Colonic mucosa (tissue), 4 donors: ENCODE measurements at regions not wholly inside any gene's neighbourhood (a gene's known extent, or its start where the extent isn't known, plus 50 kb on each side); places are given as distances from the start of the nearest gene placed in this dataset.

Experiments
- DNase-seq: peaks from one replicate; pipeline ENCODE4 v3.0.0-alpha.2; 2020
- H3K27ac ChIP-seq: fragments of 200-600 bp; one replicate; pipeline ENCODE4 v1.8.0; 2021
- H3K27me3 ChIP-seq: fragments of 200-600 bp; one replicate; pipeline ENCODE4 v1.8.0; 2021
- H3K36me3 ChIP-seq: fragments of 200-600 bp; one replicate; pipeline ENCODE4 v1.8.0; 2021
- H3K4me1 ChIP-seq: fragments of 200-600 bp; one replicate; pipeline ENCODE4 v1.8.0; 2021; ENCODE audit warnings: mild to moderate bottlenecking
- H3K4me3 ChIP-seq: fragments of 200-600 bp; one replicate; pipeline ENCODE4 v1.8.0; 2021
- H3K9ac ChIP-seq, 2 donors: one replicate each; pipeline ENCODE4 v1.7.0; 2013; ENCODE audit warnings: control low read depth in 2 of 2, low read depth in 2 of 2, low read length in 2 of 2
- H3K9me3 ChIP-seq: fragments of 200-600 bp; one replicate; pipeline ENCODE4 v1.8.0; 2021
- intact Hi-C: fragments of 100-400 bp; cut with DNase I; formaldehyde crosslinking; loops from one replicate; pipeline ENCODE4 v1.14.1; 2022
- TF ChIP-seq, protein P1 (sequence below): fragments of 200-600 bp; IDR thresholded peaks from one replicate; pipeline ENCODE4 v1.8.0; 2022; ENCODE audit warnings: antibody characterized with exemption, mild to moderate bottlenecking
- donor health status: healthy.
- donor health status: DM: no; HTN: no; CAD: no.
- donor health status: DM: no; HTN: no; CAD: no.

- TF ChIP-seq, protein P1, sequence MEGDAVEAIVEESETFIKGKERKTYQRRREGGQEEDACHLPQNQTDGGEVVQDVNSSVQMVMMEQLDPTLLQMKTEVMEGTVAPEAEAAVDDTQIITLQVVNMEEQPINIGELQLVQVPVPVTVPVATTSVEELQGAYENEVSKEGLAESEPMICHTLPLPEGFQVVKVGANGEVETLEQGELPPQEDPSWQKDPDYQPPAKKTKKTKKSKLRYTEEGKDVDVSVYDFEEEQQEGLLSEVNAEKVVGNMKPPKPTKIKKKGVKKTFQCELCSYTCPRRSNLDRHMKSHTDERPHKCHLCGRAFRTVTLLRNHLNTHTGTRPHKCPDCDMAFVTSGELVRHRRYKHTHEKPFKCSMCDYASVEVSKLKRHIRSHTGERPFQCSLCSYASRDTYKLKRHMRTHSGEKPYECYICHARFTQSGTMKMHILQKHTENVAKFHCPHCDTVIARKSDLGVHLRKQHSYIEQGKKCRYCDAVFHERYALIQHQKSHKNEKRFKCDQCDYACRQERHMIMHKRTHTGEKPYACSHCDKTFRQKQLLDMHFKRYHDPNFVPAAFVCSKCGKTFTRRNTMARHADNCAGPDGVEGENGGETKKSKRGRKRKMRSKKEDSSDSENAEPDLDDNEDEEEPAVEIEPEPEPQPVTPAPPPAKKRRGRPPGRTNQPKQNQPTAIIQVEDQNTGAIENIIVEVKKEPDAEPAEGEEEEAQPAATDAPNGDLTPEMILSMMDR, result no peak
- no peaks in the 10 kb centered on the region for H3K9me3 ChIP-seq
- no peaks in the 10 kb centered on the region for H3K36me3 ChIP-seq
- no peak overlapping the region for H3K9ac ChIP-seq
- intact Hi-C loops, result no loop called here
- no peaks in the 10 kb centered on the region for H3K27me3 ChIP-seq
- no peak overlapping the region for H3K4me3 ChIP-seq
- no peak for DNase-seq
- H3K4me1 ChIP-seq, result no peaks in the 10 kb centered on the region
- no peak overlapping the region for H3K27ac ChIP-seq
These were observed 141.0 kb downstream of the OLFM1 start for GRCh38 chr9:135228345-135228982.

GRCh38 chr9:135228983-135229625, 141.6 kb downstream of the OLFM1 start:
- no peak for DNase-seq
- no peaks in the 10 kb centered on the region for H3K27me3 ChIP-seq

GRCh38 chr9:135229701-135230385, 142.4 kb downstream of the OLFM1 start:
- Histone ChIP-seq H3K9me3 (no peaks in the 10 kb centered on the region), H3K4me1 (no peaks in the 10 kb centered on the region), H3K27me3 (no peaks in the 10 kb centered on the region), H3K36me3 (no peaks in the 10 kb centered on the region), H3K27ac (no peak overlapping the region), H3K9ac (no peak overlapping the region), H3K4me3 (no peak overlapping the region)
- TF ChIP-seq, protein P1, result no peak
- intact Hi-C loops, result no loop called here
- DNase-seq, result no peak

More at GRCh38 chr9:135228983-135229625, 141.6 kb downstream of the OLFM1 start:
- no peaks in the 10 kb centered on the region for H3K9me3 ChIP-seq
- intact Hi-C loops, result no loop called here
- H3K9ac ChIP-seq, result no peak overlapping the region
- H3K36me3 ChIP-seq, result no peaks in the 10 kb centered on the region
- H3K4me3 ChIP-seq, result no peak overlapping the region
- H3K27ac ChIP-seq, result no peak overlapping the region
- no peaks in the 10 kb centered on the region for H3K4me1 ChIP-seq
- TF ChIP-seq, protein P1, result no peak

DNA sequence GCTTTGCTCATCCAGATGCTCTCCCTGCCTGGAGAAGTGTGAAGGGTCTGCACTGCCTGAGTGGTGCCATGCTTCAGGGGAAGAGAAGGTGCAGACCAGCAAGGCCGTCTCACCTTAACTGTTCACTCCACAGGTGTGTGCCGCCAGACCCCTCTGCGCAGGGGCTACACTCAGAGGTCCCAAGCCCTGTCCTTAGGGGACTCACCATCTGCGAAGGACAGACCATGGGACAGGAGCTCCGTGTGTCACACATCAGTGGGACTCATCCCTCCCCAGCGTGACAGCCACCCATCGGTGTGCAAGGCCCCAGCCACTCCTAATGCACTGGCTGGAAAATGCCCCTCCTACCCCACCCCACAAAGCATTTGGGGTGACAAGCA, 142.9 kb downstream of the OLFM1 start:
- intact Hi-C loops, result no loop called here
- TF ChIP-seq, protein P1, result no peak
- H3K27ac ChIP-seq, result no peak overlapping the region

GRCh38 chr9:135230817-135231520, 143.5 kb downstream of the OLFM1 start:
- no peak overlapping the region for H3K27ac ChIP-seq
- H3K9ac ChIP-seq, result no peak overlapping the region
- no peaks in the 10 kb centered on the region for H3K4me1 ChIP-seq
- H3K4me3 ChIP-seq, result no peak overlapping the region
- DNase-seq, result no peak
- TF ChIP-seq, protein P1, result no peak
- H3K9me3 ChIP-seq, result no peaks in the 10 kb centered on the region
- H3K36me3 ChIP-seq, result no peaks in the 10 kb centered on the region
- intact Hi-C loops, result no loop called here
- no peaks in the 10 kb centered on the region for H3K27me3 ChIP-seq

More for the DNA sequence above, 142.9 kb downstream of the OLFM1 start:
- Histone ChIP-seq H3K27me3 (no peaks in the 10 kb centered on the region), H3K9ac (no peak overlapping the region), H3K9me3 (no peaks in the 10 kb centered on the region), H3K4me1 (no peaks in the 10 kb centered on the region), H3K4me3 (no peak overlapping the region), H3K36me3 (no peaks in the 10 kb centered on the region)
- no peak for DNase-seq
